Caki2 (cell line): ENCODE measurements at regions not wholly inside any gene's neighbourhood (a gene's known extent, or its start where the extent isn't known, plus 50 kb on each side); places are given as distances from the start of the nearest gene placed in this dataset.
A peak's percentile ranks its signal among the peaks of the same experiment; 100 is the strongest.

ENCODE experiments used
- DNase-seq: peaks from one replicate; pipeline ENCODE4 v3.0.0-alpha.2; 2015; ENCODE audit warnings: low read depth
- in situ Hi-C: cut with HindIII; loops from 2 replicates; pipeline ENCODE4 v1.10.0; 2016; ENCODE audit warnings: low sequenced_read_pairs, low pct_unique_long_range_greater_than_20kb, mixed read lengths

DNA sequence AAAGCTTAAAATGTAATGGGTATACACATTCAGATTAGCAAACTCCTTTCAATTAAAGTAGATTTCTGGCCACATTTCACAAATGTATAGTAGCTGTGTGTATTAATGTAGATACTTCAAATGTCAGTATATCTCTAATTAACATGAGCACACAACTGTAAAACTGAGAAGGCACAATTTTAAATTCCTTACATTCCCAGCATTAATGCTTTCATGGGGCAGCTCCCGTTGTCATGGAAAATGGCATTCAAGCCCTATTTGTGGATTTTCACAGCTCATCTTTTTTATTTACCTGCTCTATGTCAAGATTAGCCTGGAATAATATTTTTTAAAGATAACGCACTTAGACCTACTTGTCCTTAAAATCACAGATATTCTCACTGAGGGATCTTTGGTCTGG lies 113.6 kb upstream of the SOX6 start:
- no peak for DNase-seq
- in situ Hi-C loops = no loop called here

DNA sequence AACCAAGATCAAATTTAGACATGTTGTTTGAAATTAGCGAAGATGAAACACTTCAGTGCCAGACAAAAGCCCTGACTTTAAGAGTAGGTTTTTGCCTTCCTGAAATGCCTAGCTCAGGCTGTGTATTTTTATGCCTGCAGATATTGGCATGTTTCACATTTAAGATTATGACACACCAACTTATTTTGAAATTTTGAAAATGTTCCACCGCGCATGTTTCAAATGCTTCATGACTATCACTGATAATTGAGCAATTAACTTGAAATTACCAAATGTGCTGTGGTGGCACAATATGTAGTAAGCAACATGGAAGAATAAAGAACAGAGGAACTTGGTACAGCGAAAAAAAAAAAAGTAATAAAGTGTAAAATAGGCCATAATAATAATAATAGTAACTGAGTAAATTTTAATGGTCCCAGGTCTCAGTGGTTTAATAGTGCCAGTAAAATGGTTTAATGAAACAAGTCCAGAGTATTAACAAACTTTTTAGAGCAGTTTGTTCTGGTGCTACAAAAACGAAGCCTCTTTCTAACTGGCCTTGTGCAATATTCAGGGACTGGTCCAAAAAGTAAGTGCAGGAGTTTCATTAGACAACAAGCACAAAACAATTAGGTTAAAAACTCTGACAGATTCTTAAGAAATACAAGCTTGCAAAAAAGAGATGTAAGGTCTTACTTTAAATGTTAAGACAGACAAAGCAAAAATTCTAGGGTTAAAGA lies 112.5 kb upstream of the SOX6 start:
- no peak for DNase-seq
- in situ Hi-C loops = no loop called here

GRCh38 chr11:16460508-16460907 lies 104.2 kb upstream of the SOX6 start:
- in situ Hi-C loops = no loop called here

GRCh38 chr11:16456366-16456765 lies 100.0 kb upstream of the SOX6 start:
- no peak for DNase-seq
- in situ Hi-C loops = no loop called here

More at GRCh38 chr11:16460508-16460907, 104.2 kb upstream of the SOX6 start:
- no peak for DNase-seq

GRCh38 chr11:16454289-16454863 lies 98.0 kb upstream of the SOX6 start:
- no peak for DNase-seq
- in situ Hi-C loops = no loop called here

- in situ Hi-C loops = no loop called here
- DNase-seq = no peak
These were observed 91.9 kb upstream of the SOX6 start for GRCh38 chr11:16448123-16448717.

DNA sequence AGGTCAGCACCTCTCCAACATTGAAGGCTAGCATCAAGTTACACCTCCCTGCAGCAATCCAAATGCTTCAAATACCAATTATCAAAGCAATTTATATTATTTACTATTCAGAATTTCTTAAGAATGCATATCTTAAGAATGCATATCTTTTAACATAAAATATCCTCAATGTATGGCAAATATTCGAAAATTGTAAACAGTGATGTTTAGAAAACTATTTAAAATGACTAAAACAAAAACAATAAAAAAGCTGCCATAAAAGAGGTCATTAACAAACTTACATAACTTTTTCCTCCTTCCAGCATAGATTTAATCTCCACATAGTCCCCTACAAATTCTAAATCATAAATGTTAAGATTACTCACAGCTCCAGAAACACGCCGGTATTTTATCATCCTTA lies 85.1 kb upstream of the SOX6 start:
- no peak for DNase-seq
- in situ Hi-C loops = no loop called here

- no peak for DNase-seq
These were observed 83.8 kb upstream of the SOX6 start for GRCh38 chr11:16440136-16440535.

DNA sequence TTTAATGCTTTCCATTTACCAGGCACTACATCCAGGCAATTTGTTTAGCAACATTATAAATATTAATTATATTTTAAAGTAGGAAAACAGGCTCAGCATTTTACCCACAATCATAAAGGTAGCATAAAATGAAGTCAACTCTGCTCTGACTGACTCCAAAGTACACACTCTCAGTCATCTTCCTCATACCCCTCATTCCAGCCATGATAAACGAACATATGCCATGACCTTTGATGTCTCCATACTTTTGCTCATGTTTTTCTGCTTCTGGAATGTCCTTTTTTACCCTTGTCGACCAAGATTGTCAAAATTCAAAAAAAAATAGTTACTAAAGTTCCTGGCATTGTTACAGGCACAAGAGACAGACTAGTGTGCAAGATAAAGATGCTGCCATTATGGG lies 77.7 kb upstream of the SOX6 start:
- no peak for DNase-seq
- in situ Hi-C loops = no loop called here

More at GRCh38 chr11:16440136-16440535, 83.8 kb upstream of the SOX6 start:
- in situ Hi-C loops = no loop called here

GRCh38 chr11:16430674-16431073 lies 74.3 kb upstream of the SOX6 start:
- DNase-seq = no peak
- in situ Hi-C loops = no loop called here

DNA sequence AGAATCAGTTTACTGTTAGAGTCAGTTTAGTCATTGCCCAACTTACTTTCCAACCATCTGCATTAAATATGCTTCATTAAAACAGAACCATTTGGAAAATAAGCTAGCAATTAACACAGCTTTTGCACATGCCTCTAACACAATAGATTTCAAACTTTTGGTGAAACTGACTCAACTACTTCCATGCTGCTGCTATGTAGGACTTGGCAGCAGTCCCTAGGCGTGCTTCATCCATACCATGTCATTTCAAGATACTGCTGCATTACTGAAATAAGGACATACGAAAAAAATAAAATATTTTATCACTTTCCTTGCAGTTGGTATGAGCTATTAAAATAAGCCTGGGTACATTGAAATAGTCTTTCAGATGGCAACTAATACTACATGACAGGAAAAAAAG lies 65.5 kb upstream of the SOX6 start:
- DNase-seq = no peak
- in situ Hi-C loops = no loop called here

DNA sequence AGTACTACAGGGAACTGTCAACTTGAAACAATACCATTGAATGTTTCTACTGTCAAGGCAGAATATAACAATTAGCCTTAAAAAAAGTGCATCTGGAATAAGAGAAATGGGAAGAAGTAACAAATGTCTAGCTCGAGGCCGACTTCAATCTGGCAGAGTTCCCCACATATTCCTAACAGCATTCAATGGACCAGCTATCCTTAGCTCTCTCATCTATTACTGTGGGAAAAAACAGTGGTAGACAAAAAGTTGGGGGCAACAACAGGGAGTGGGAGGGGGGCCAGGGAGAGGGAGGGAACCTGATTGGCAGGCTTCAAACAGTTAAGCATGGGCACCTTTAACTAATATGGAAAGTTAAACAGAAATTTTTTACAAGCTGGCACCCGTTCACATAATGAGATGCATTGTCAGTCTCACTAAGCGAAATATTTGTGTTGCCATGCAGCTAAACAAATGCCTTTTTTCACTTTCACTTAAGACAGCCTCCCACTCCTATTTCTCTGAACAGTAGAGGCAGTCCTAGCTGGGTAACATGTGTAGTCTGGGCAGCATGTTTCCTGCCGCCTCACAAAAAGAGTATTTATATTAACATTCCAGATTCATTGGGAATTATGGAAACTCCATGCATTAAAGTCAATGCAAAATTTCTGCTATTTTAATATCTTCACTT lies 62.2 kb upstream of the SOX6 start:
- in situ Hi-C loops = no loop called here
- no peak for DNase-seq

DNA sequence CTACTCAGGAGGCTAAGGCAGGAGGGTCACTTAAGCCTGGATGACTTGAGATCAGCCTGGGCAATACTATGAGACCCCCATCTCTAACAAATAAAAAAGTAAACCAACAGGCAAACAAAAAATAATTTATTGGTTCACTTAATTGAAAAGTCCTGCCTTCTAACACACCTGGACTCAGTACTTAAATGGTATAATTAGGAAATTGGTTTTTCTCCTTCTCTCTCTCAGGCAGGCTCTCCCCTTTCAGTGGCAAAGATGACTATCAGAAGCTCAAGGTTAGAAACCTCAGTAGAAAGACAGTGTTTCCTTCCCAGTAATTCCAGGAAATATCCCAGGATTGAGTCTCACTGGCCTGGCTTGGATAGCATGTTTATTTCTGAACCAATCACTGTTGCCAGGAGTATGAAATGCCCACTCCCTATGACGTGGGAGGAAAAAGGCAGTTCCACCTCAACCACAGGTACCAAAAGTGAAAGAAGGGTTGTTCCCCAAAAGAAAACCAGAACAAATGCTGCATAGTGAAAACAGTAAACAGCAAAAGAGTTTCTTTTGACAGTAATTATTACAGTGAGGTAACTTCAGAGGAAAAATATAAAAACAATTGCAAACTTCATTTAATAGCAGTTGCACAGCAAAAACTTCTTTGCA lies 56.3 kb upstream of the SOX6 start:
- no peak for DNase-seq
- in situ Hi-C loops = no loop called here

DNA sequence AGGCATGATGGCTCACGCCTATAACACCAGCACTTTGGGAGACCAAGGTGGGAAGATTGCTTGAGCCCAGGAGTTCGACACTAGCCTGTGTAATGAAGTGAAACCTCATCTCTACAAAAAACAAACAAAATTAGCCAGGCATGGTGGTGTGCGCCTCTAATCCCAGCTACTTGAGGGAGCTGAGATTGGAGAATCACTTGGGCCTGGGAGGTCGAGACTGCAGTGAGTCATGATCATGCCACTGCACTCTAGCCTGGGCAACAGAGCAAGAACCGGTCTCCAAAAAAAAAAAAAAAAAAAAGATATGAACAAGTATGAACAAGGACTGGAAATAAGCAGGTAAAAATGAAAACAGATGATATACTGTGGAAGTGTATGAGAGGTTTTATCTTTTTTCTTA lies 54.1 kb upstream of the SOX6 start:
- DNase-seq = peak; percentile 95
- in situ Hi-C loops = no loop called here

DNA sequence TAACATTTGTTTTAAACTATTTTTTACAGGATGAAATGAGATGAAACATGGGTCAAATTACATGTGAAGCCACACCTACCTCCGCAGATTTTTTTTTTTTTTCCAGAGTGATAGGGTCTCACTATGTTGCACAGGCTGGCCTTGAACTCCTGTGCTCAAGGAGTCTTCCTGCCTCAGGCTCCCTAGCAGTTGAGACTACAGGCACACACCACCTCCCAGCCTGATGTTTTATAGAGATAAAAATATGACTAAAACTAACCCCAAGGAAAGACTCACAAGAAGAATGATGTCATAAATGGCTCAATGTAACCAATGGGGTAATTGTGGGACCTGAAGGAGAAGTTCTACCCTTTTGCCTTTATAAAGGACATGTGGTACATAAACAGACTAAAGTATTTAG lies 52.3 kb upstream of the SOX6 start:
- DNase-seq = no peak
- in situ Hi-C loops = no loop called here

DNA sequence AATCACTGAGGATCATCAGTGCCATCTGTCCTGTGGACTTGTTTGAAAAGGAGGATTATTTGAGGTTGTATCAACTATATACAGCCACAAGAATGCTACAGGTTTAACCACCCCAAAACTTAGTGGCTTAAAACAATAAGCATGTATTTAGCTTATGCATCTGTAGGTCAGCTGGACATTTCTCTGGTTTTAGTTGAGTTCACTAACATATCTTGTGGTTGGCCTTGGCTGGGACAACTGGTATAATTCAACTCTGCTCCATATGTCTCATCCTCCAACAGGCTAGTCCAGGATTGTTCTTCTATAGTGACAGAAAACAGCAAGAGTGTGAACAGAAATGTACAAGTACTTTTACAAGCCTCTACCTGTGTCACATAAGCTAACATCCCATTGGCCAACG lies 49.9 kb upstream of the SOX6 start:
- DNase-seq = no peak
- in situ Hi-C loops = no loop called here
